Endothelial cell of umbilical vein (primary cell): ENCODE measurements at regions not wholly inside any gene's neighbourhood (a gene's known extent, or its start where the extent isn't known, plus 50 kb on each side); places are given as distances from the start of the nearest gene placed in this dataset.

Experiments used
- BruUV-seq: library from RNA; stranded (reverse); fragments of 400-500 nt; replicated peaks from 2 replicates; lab custom pipeline; 2021; lab: Mats Ljungman, UMichigan
- CTCF ChIA-PET: fragments of 300-600, 350-600 bp; sonication (Branson Sonifier 250); formaldehyde crosslinking; loops from one replicate; lab custom pipeline; 2021; ENCODE audit warnings: antibody characterized with exemption, inconsistent platforms; lab: Charles Lee
- POLR2A ChIA-PET: fragments of 300-600, 350-600 bp; sonication (Branson Sonifier 250); formaldehyde crosslinking; loops from one replicate; lab custom pipeline; 2021; ENCODE audit warnings: antibody characterized with exemption, inconsistent platforms; lab: Charles Lee
- DNase-seq: peaks from one replicate; pipeline ENCODE4 v3.0.0-alpha.2; 2011; ENCODE audit warnings: low read depth, low spot score
- FAIRE-seq: peaks from 2 replicates; lab custom pipeline; 2011; peaks lifted over from hg19 to GRCh38; lab: Jason Lieb, UNC
- H2AFZ ChIP-seq: 2 replicates; pipeline ENCODE4 v1.6.0; 2012; ENCODE audit warnings: low read depth, low read length, control low read depth, inconsistent platforms
- H3K27ac ChIP-seq: 2 replicates; pipeline ENCODE4 v1.5.1; 2011; ENCODE audit warnings: low read depth, mild to moderate bottlenecking, control low read depth, low read length, moderate library complexity; ENCODE audit not compliant: insufficient read depth
- H3K27me3 ChIP-seq, 2 experiments: 2 replicates each; pipeline versions ENCODE4 v1.6.0 to v1.6.1; 2011; ENCODE audit warnings: low read length in 2 of 2, mixed read lengths in 1 of 2; ENCODE audit not compliant: control insufficient read depth in 2 of 2, insufficient read depth in 2 of 2
- H3K36me3 ChIP-seq, 2 experiments: 2 replicates in 1 of 2; 3 replicates in 1 of 2; pipeline ENCODE4 v1.5.1; 2011; ENCODE audit warnings: low read length in 2 of 2, mild to moderate bottlenecking in 1 of 2, moderate library complexity in 1 of 2; ENCODE audit not compliant: control insufficient read depth in 2 of 2, insufficient read depth in 2 of 2; ENCODE audit errors: extremely low read depth in 1 of 2
- H3K4me1 ChIP-seq: 3 replicates; pipeline ENCODE4 v1.5.1; 2011; ENCODE audit warnings: mild to moderate bottlenecking, low read length; ENCODE audit not compliant: control insufficient read depth, insufficient read depth; ENCODE audit errors: extremely low read depth
- H3K4me2 ChIP-seq: 2 replicates; pipeline ENCODE4 v1.6.1; 2011; ENCODE audit warnings: low read length, control low read depth, mixed read lengths; ENCODE audit not compliant: insufficient read depth
- H3K4me3 ChIP-seq, 3 experiments: fragments of 200-600 bp in 1 of 3; sonication (generic), shearing (Covaris generic) in 1 of 3; replicated peaks in 1 of 3; 2 replicates each; pipeline ENCODE4 v1.5.1; 2011 to 2016; ENCODE audit warnings: control low read depth in 3 of 3, low read length in 3 of 3, mild to moderate bottlenecking in 2 of 3, inconsistent platforms in 1 of 3, low read depth in 1 of 3, moderate library complexity in 1 of 3; ENCODE audit not compliant: insufficient read depth in 1 of 3
- H3K79me2 ChIP-seq: 2 replicates; pipeline ENCODE4 v1.6.0; 2012; ENCODE audit warnings: low read length, inconsistent platforms; ENCODE audit not compliant: control insufficient read depth, insufficient read depth
- H3K9ac ChIP-seq: replicated peaks from 2 replicates; pipeline ENCODE3; 2011; ENCODE audit warnings: low read length, control low read depth; ENCODE audit not compliant: insufficient read depth; ENCODE audit errors: extremely low read depth
- H3K9me1 ChIP-seq: replicated peaks from 3 replicates; pipeline ENCODE4 v1.6.0; 2011; ENCODE audit warnings: mild to moderate bottlenecking, low read length; ENCODE audit not compliant: control insufficient read depth, insufficient read depth; ENCODE audit errors: extremely low read depth
- H3K9me3 ChIP-seq: replicated peaks from 2 replicates; pipeline ENCODE4 v1.5.1; 2012; ENCODE audit warnings: low read length, inconsistent platforms; ENCODE audit not compliant: control insufficient read depth, insufficient read depth
- H4K20me1 ChIP-seq: replicated peaks from 2 replicates; pipeline ENCODE3; 2011; ENCODE audit warnings: mild to moderate bottlenecking, low read length; ENCODE audit not compliant: control insufficient read depth, insufficient read depth; ENCODE audit errors: extremely low read depth
- CTCF ChIP-seq, 2 donors: IDR thresholded peaks; 1 replicate in 1 of 2; 2 replicates in 1 of 2; pipeline ENCODE4 v1.5.1; 2011; ENCODE audit warnings: low read length in 2 of 2, mild to moderate bottlenecking in 2 of 2, moderate library complexity in 2 of 2, control low read depth in 1 of 2, inconsistent platforms in 1 of 2, low read depth in 1 of 2; ENCODE audit not compliant: insufficient read depth in 1 of 2; ENCODE audit errors: extremely low read depth in 1 of 2
- EZH2 ChIP-seq: IDR thresholded peaks from 2 replicates; pipeline ENCODE4 v1.6.1; 2012; ENCODE audit warnings: borderline replicate concordance, low read depth, mild to moderate bottlenecking, moderate library complexity, low read length, inconsistent platforms; ENCODE audit not compliant: severe bottlenecking
- FOS ChIP-seq: IDR thresholded peaks from 2 replicates; pipeline ENCODE4 v1.6.1; 2011; ENCODE audit warnings: mild to moderate bottlenecking, low read length, moderate library complexity, borderline replicate concordance; ENCODE audit not compliant: insufficient read depth
- GATA2 ChIP-seq: IDR thresholded peaks from 2 replicates; pipeline ENCODE4 v1.7.0; 2011; ENCODE audit warnings: low read depth, mild to moderate bottlenecking, moderate library complexity, mixed read lengths, low read length; ENCODE audit not compliant: insufficient read length, insufficient read depth
- JUN ChIP-seq: IDR thresholded peaks from 2 replicates; pipeline ENCODE4 v1.6.1; 2011; ENCODE audit warnings: borderline replicate concordance, low read depth; ENCODE audit not compliant: insufficient read length, insufficient read depth
- MAX ChIP-seq: IDR thresholded peaks from 2 replicates; pipeline ENCODE4 v1.6.1; 2011; ENCODE audit not compliant: insufficient read depth, insufficient read length
- MYC ChIP-seq: IDR thresholded peaks from one replicate; pipeline ENCODE4 v1.6.1; 2011; ENCODE audit warnings: mild to moderate bottlenecking, low read depth, low read length
- POLR2A ChIP-seq: IDR thresholded peaks from 2 replicates; pipeline ENCODE4 v1.6.1; 2012; ENCODE audit warnings: low read depth, mild to moderate bottlenecking, control low read depth, low read length
- POLR2AphosphoS5 ChIP-seq: IDR thresholded peaks from 2 replicates; pipeline ENCODE4 v1.6.1; 2012; ENCODE audit warnings: low read depth, mild to moderate bottlenecking, control low read depth, low read length, moderate library complexity; ENCODE audit not compliant: insufficient read depth
- dilution Hi-C: fragments of 300-500 bp; cut with MboI; formaldehyde crosslinking; loops from one replicate; pipeline ENCODE4 v1.15.0; 2019; ENCODE audit warnings: low sequenced_read_pairs; ENCODE audit not compliant: extremely low pct_ligation_motif_present
- intact Hi-C: fragments of 100-400 bp; cut with micrococcal nuclease; formaldehyde crosslinking; loops from one replicate; pipeline ENCODE4 v1.10.0; 2022

GRCh38 chr2:37550190-37550589, 121.3 kb downstream of the CDC42EP3 start:
- no peaks in the 10 kb centered on the region for H3K27me3 ChIP-seq
- no peaks in the 10 kb centered on the region for H4K20me1 ChIP-seq
- no peak for TF ChIP-seq MYC
- TF ChIP-seq POLR2A = no peak
- no peak for TF ChIP-seq JUN
- TF ChIP-seq EZH2 = no peak
- TF ChIP-seq POLR2AphosphoS5 = no peak
- no peak for TF ChIP-seq FOS
- no peak for TF ChIP-seq GATA2
- TF ChIP-seq MAX = no peak
- TF ChIP-seq CTCF (IDR thresholded peaks at IDR 0.05; ENCODE audit: extremely low read depth in 1 of 2, insufficient read depth in 1 of 2, low read depth in 1 of 2, low read length in 2 of 2) = no peak
- H3K9me3 ChIP-seq = no peaks in the 10 kb centered on the region
- no peaks in the 10 kb centered on the region for H3K36me3 ChIP-seq
- ChIA-PET POLR2A (no interaction called here), CTCF (interaction anchor here (0.9 to 1.7 kb wide), 5 partner anchors 10 to 327 kb away, joined by 3 to 6 read pairs (median 4); no protein-coding TSS in a partner anchor)
- H3K4me3 ChIP-seq = no peak overlapping the region
- H3K79me2 ChIP-seq = no peaks in the 10 kb centered on the region
- H3K4me2 ChIP-seq = no peak overlapping the region
- H3K9ac ChIP-seq = no peak overlapping the region
- H3K9me1 ChIP-seq = no peaks in the 10 kb centered on the region
- BruUV-seq = no TSS peak
- H2AFZ ChIP-seq = no peak overlapping the region
- FAIRE-seq = no peak
- H3K4me1 ChIP-seq = no peaks in the 10 kb centered on the region
- intact Hi-C loops (no loop called here), dilution Hi-C loops (no loop called here)
- H3K27ac ChIP-seq = no peak overlapping the region
- DNase-seq = no peak
